ENCODE measurements at regions not wholly inside any gene's neighbourhood (a gene's known extent, or its start where the extent isn't known, plus 50 kb on each side); places are given as distances from the start of the nearest gene placed in this dataset.

DNA sequence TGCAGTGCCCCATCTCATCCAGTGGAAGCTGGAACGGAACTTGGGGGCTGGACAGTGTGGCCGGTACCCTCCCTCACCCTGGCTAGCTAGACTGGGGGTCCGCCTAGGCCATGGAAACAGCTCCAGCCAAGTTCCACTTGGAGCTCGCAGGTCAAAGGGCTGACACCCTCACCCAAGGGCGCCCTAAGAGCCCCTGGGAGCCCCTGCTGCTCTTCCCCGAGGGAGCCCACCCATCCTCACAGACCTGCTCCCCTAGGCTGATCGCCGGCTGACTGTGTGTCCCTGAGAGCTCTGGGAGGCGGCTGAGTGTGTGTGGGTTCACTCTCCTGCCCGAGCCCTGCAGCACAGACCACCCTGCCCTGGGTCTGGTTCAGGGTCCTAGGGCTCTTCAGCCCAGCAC is 118.2 kb upstream of the OTOS start:
- Histone ChIP-seq H3K9me2 (replicated peaks; ENCODE audit: insufficient read depth) (no peaks in the 10 kb centered on the region), H4K20me1 (ENCODE audit: insufficient read depth, poor library complexity, severe bottlenecking) (no peaks in the 10 kb centered on the region), H2AFZ (no peak overlapping the region), H3K79me2 (peaks cover 3% of the 10 kb centered on the region), H3K9me3 (ENCODE audit: low read depth) (no peaks in the 10 kb centered on the region), H3K36me3 (replicated peaks; ENCODE audit: insufficient read depth, low read depth) (no peaks in the 10 kb centered on the region), H3K4me3 (no peak overlapping the region), H3K27me3 (no peaks in the 10 kb centered on the region), H3K27ac (peak overlapping the region; percentile 69), H3K4me2 (no peak overlapping the region), H3K4me1 (ENCODE audit: insufficient read depth) (peaks cover 20% of the 10 kb centered on the region)
- WGBS (ENCODE audit: low lambda C conversion rate, missing lambda C conversion rate), result 93% methylated on average over 10 of the region's 10 CpGs
- no peak for DNase-seq (ENCODE audit: low spot score)
- no peak for TF ChIP-seq EZH2phosphoT487 (IDR thresholded peaks at IDR 0.05; ENCODE audit: low read depth, severe bottlenecking, unreplicated experiment)
- TF ChIP-seq EZH2 (IDR thresholded peaks at IDR 0.05; ENCODE audit: borderline replicate concordance), result no peak
- TF ChIP-seq, protein P1, sequence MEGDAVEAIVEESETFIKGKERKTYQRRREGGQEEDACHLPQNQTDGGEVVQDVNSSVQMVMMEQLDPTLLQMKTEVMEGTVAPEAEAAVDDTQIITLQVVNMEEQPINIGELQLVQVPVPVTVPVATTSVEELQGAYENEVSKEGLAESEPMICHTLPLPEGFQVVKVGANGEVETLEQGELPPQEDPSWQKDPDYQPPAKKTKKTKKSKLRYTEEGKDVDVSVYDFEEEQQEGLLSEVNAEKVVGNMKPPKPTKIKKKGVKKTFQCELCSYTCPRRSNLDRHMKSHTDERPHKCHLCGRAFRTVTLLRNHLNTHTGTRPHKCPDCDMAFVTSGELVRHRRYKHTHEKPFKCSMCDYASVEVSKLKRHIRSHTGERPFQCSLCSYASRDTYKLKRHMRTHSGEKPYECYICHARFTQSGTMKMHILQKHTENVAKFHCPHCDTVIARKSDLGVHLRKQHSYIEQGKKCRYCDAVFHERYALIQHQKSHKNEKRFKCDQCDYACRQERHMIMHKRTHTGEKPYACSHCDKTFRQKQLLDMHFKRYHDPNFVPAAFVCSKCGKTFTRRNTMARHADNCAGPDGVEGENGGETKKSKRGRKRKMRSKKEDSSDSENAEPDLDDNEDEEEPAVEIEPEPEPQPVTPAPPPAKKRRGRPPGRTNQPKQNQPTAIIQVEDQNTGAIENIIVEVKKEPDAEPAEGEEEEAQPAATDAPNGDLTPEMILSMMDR (IDR thresholded peaks at IDR 0.05; ENCODE audit: poor library complexity), result no peak

DNA sequence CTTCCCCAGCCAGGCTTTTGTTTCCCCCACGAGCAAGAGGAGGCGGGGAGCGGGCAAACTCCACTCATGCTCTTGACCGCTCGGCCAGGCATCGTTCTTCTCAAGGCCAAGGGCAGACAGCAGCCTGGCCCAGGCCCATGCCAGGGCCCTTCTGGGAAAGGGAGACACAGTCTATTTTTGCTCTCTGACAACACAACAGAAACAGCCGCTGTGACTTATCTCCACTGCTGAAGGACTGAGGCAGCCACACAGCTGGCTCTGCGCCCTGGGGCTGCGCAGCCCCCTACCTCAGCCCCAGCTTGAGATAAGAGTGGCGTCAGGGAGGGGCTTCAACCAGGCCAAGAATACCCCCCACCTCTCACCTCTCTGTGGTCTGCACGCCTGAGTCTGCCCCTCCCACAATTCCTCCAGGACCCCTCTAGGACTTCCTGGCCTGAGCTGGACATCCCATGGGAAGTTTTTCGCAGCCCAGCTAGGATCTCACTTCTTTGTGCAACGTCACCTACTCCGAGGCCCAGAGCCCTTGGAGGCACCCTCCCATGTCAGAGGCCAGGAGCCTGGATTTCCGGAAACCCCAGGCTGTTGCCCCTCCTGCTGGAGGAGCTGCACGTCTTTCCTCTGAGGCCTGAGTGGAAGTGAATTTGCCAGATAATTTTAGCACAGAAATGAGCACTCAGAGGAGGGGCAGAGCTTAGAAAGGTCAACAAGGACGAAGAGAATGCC is 118.9 kb upstream of the OTOS start:
- Histone ChIP-seq H3K36me3 (replicated peaks; ENCODE audit: insufficient read depth, low read depth) (no peaks in the 10 kb centered on the region), H3K4me3 (no peak overlapping the region), H4K20me1 (ENCODE audit: insufficient read depth, poor library complexity, severe bottlenecking) (no peaks in the 10 kb centered on the region), H3K4me1 (ENCODE audit: insufficient read depth) (peaks cover 20% of the 10 kb centered on the region), H3K4me2 (no peak overlapping the region), H2AFZ (no peak overlapping the region), H3K27ac (peak overlapping the region; percentile 69), H3K9me2 (replicated peaks; ENCODE audit: insufficient read depth) (no peaks in the 10 kb centered on the region), H3K79me2 (peaks cover 1% of the 10 kb centered on the region), H3K9me3 (ENCODE audit: low read depth) (no peaks in the 10 kb centered on the region), H3K27me3 (no peaks in the 10 kb centered on the region)
- 77% methylated on average over 17 of the region's 17 CpGs for WGBS (ENCODE audit: low lambda C conversion rate, missing lambda C conversion rate)
- peak; percentile 49 for DNase-seq (ENCODE audit: low spot score)
- TF ChIP-seq, protein P1 (IDR thresholded peaks at IDR 0.05; ENCODE audit: poor library complexity), result no peak
- no peak for TF ChIP-seq EZH2phosphoT487 (IDR thresholded peaks at IDR 0.05; ENCODE audit: low read depth, severe bottlenecking, unreplicated experiment)
- no peak for TF ChIP-seq EZH2 (IDR thresholded peaks at IDR 0.05; ENCODE audit: borderline replicate concordance)

DNA sequence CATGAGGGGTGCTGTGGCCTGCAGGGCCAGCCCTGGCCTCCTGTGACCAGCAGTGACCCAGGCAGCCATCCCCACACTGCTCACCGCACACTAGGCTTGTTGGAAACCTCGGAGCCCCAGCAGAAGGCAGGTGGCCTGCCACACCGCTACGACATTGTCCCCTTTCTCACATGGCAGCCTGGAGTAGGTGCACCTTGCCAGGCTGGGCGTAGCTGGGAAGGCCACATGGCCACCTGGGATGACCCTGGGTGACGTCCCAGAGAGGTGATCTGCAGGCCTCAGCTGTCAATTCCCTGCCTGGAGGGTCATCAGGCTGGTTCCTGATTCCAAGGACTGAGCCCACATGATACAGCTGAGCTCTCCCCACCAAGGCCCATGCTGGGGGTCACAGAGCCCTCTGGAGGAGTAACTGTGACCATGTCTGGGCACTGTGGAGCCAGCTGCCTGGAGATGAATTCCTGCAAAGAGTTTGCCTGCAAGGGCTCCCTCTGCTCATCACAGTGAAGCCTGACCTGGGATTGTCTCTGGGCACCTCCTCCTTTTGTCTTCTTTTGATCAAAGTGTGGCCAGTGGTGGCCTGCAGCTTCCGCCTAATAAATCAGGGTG is 119.6 kb upstream of the OTOS start:
- no peaks in the 10 kb centered on the region for H3K9me2 ChIP-seq (replicated peaks; ENCODE audit: insufficient read depth)
- H4K20me1 ChIP-seq (ENCODE audit: insufficient read depth, poor library complexity, severe bottlenecking), result no peaks in the 10 kb centered on the region
- DNase-seq (ENCODE audit: low spot score), result no peak
- H3K4me3 ChIP-seq, result no peak overlapping the region
- no peak overlapping the region for H3K4me2 ChIP-seq
- no peaks in the 10 kb centered on the region for H3K27me3 ChIP-seq
- no peaks in the 10 kb centered on the region for H3K36me3 ChIP-seq (replicated peaks; ENCODE audit: insufficient read depth, low read depth)
- peak overlapping the region; percentile 69 for H3K27ac ChIP-seq
- no peaks in the 10 kb centered on the region for H3K79me2 ChIP-seq
- no peak overlapping the region for H2AFZ ChIP-seq
- WGBS (ENCODE audit: low lambda C conversion rate, missing lambda C conversion rate), result 83% methylated on average over 7 of the region's 7 CpGs
- peaks cover 20% of the 10 kb centered on the region for H3K4me1 ChIP-seq (ENCODE audit: insufficient read depth)
- TF ChIP-seq EZH2 (IDR thresholded peaks at IDR 0.05; ENCODE audit: borderline replicate concordance) (no peak), EZH2phosphoT487 (IDR thresholded peaks at IDR 0.05; ENCODE audit: low read depth, severe bottlenecking, unreplicated experiment) (no peak)
- TF ChIP-seq, protein P1 (IDR thresholded peaks at IDR 0.05; ENCODE audit: poor library complexity), result no peak
- no peaks in the 10 kb centered on the region for H3K9me3 ChIP-seq (ENCODE audit: low read depth)
